ENCODE measurements at regions not wholly inside any gene's neighbourhood (a gene's known extent, or its start where the extent isn't known, plus 50 kb on each side); places are given as distances from the start of the nearest gene placed in this dataset.
"Not testable (repeated sequence)": the region's sequence is repeated elsewhere in the genome, so short reads cannot be mapped to it uniquely, and the experiment has no call there.

DNA sequence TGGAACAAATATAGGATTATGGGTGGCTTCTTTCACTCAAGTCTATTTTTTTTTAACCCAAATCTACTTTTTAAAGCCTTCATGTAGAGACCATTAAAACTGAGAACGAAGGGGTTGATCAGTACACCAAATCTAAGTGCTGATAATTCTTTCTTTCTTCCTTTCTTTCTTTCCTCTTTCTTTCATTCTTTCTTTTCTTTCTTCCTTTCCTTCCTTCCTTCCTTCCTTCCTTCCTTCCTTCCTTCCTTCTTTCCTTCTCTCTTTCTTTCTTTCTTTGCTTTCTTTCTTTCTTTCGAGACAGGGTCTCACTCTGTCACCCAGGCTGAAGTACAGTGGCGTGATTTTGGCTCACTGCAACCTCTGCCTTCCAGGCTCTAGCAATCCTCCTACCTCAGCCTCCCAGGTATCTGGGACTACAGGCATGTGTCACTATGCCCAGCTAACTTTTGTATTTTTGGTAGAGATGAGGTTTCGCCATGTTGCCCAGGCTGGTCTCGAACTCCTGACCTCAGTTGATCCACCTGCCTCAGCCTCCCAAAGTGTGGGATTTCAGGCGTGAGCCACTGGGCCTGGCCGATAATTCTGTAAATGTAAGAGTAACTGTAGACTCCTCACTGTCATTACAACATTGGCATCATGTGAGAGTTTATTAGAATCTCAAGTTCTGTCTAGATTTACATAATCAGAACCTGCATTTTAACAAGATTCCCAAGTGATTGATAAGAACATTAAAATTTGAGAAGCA is 236.4 kb downstream of the TFEC start:
- TF ChIP-seq, protein P1, sequence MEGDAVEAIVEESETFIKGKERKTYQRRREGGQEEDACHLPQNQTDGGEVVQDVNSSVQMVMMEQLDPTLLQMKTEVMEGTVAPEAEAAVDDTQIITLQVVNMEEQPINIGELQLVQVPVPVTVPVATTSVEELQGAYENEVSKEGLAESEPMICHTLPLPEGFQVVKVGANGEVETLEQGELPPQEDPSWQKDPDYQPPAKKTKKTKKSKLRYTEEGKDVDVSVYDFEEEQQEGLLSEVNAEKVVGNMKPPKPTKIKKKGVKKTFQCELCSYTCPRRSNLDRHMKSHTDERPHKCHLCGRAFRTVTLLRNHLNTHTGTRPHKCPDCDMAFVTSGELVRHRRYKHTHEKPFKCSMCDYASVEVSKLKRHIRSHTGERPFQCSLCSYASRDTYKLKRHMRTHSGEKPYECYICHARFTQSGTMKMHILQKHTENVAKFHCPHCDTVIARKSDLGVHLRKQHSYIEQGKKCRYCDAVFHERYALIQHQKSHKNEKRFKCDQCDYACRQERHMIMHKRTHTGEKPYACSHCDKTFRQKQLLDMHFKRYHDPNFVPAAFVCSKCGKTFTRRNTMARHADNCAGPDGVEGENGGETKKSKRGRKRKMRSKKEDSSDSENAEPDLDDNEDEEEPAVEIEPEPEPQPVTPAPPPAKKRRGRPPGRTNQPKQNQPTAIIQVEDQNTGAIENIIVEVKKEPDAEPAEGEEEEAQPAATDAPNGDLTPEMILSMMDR (conservative IDR thresholded peaks at IDR 0.05), result no peak
- H3K27ac ChIP-seq, result no peak overlapping the region

DNA sequence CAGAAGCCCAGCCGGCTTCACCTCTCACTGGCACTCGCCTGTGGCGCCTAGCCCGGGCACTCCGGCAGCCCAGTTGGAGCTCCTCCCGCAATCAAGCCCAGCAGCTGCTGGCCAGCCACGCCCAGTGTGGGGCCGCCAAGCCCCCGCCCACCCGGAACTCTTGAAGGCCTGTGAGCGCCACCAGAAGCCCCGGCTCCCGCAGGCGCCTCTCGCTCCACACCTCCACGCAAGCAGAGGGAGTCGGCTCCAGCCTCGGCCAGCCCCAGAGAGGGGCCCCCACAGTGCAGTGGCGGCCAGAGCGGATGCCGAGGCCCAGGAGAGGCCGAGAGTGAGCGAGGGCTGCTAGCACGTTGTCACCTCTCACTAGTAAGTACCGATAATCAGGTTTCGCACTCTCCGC is 240.7 kb downstream of the TFEC start:
- TF ChIP-seq, protein P1 (conservative IDR thresholded peaks at IDR 0.05), result no peak
- no peak overlapping the region for H3K27ac ChIP-seq

DNA sequence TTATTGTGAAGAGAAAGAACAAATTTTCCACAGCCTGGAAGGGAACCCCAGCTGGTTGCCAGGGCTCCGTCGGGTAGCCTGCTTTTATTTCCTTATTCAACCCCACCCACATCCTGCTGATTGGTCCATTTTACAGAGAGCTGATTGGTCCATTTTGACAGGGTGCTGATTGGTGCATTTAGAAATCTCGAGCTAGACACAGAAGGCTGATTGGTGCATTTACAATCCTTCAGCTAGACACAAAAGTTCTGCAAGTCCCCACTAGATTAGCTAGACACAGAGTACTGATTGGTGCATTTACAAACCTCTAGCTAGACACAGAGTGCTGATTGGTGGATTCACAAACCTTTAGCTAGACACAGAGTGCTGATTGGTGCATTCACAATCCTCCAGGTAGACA is 241.1 kb downstream of the TFEC start:
- H3K27ac ChIP-seq, result not testable (repeated sequence)

DNA sequence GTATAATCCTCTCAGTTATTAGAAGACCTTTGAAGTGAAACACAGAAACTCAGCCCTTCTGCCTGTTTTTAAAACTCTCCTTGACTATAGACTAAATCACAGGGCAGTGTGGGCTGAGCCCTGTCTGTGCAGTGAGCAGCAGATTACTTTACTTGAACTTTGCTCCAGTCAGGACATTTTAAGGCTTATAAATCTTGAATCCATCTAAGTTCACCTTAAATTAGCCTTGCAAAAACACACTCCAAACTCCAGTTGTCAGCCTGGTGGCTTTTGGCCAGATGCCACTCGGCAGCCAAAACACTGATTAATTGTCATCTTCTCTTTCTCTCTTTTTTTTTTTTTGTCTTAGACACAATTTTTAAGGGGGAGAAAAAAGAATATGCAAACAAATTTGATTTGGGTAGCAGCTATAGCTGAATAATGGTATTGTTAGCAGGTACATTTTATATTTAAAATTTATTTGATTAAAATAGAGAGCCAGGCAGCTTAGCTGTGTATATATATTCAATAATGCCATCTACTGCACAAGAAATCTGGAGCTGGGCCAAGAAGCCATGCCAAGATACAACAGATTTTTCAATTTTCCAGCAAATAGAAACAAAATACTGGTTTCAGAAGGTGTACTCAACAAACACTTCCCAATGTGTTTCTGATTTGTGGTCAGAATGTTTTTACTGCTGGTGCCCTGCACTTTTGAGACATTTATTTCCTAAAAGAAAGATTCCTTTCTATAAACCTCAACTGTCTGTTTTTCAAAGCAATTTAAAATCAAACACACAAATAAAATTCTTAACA is 247.7 kb downstream of the TFEC start:
- H3K27ac ChIP-seq, result no peak overlapping the region
- TF ChIP-seq, protein P1 (conservative IDR thresholded peaks at IDR 0.05), result no peak

DNA sequence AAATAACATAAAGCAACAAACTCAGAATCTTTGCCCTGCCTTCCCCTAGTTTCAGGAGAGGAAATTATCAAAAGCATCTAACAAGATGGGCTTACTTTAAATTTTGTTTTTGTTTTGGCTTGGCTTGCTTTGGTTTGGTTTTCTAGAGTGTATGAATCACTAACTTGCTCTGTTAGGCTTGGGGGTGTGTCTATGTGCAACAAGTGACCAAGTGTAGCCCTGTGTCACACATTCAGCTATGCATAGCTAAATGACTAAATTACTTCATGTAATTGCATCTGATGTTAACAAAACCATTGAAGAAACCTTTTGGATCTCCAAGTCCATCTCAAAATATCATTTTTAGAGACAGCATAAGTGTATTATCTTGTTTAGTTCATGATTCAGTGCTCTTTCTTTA is 251.0 kb downstream of the TFEC start:
- TF ChIP-seq, protein P1 (conservative IDR thresholded peaks at IDR 0.05), result no peak
- no peak overlapping the region for H3K27ac ChIP-seq

DNA sequence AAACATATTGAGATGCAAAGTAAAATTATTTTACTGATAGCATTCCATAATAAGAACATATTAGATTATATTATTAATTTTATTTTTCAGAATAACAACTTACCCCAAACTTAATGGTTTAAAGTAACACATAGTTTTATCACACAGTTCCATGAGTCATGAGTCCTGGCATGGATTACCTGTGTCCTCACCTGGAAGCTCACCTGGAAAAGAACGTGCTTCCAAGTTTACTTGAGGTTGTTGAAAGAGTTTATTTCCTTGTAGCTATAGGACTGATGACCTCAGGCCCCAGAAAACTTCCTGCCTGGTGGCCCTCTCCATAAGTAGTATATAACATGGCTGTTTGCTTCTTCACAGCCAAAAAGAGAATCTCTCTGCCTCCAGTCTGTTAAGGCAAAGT is 254.6 kb downstream of the TFEC start:
- no peak overlapping the region for H3K27ac ChIP-seq
- TF ChIP-seq, protein P1 (conservative IDR thresholded peaks at IDR 0.05), result no peak

DNA sequence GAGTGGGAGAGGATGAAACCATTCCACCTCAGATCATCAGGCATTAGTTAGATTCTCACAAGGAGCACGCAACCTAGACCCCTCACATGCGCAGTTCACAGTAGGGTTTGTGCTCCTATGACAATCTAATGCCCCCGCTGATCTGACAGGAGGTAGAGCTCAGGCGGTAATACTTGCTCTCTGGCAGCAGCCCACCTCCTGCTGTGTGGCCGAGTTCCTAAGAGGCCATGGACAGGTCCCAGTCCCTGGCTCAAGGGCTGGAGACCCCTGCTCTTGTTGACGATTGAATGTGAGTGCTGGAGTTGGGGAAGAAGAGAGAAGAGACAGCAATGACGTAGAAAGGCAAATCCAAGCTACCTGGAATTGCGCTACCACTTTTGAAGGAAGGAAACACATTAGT is 267.2 kb downstream of the TFEC start:
- TF ChIP-seq, protein P1 (conservative IDR thresholded peaks at IDR 0.05), result no peak
- H3K27ac ChIP-seq, result no peak overlapping the region

DNA sequence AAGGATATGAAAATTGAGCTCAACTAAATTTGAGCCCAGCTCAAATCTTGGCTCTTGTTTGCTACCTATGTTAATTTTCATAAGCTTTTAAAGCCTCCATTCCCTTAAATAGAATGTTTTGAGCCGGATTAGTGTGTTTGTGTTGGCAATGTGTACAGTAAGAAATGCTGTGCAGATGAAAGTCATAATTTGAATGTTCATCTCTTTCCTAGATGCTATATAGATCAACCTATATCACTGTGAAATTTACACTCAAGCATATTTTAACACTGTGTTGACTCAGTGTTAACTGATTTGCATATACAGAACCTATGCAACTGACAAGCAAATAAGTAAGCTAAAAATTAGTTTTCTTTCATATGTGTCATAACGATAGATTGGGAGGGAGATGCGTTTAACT is 272.5 kb downstream of the TFEC start:
- TF ChIP-seq, protein P1 (conservative IDR thresholded peaks at IDR 0.05), result no peak
- H3K27ac ChIP-seq, result no peak overlapping the region

Data from VCaP (cell line).